Progenitor cell of endocrine pancreas (in vitro differentiated cells): ENCODE measurements at regions not wholly inside any gene's neighbourhood (a gene's known extent, or its start where the extent isn't known, plus 50 kb on each side); places are given as distances from the start of the nearest gene placed in this dataset.

ENCODE experiments used
- DNase-seq: peaks from one replicate; pipeline ENCODE4 v3.0.0; 2021; ENCODE audit warnings: low spot score; ENCODE audit not compliant: unreplicated experiment
- H3K27ac Mint-ChIP-seq: 2 replicates; pipeline ENCODE4 v1.8.0; 2021; ENCODE audit warnings: mild to moderate bottlenecking, moderate library complexity, mixed read lengths
- H3K27me3 Mint-ChIP-seq: 2 replicates; pipeline ENCODE4 v1.8.0; 2021; ENCODE audit warnings: mixed read lengths
- H3K36me3 Mint-ChIP-seq: 2 replicates; pipeline ENCODE4 v1.8.0; 2022; ENCODE audit warnings: mixed read lengths; ENCODE audit not compliant: insufficient read depth
- H3K4me1 Mint-ChIP-seq: 2 replicates; pipeline ENCODE4 v1.8.0; 2021; ENCODE audit warnings: low read depth, mixed read lengths
- H3K4me3 Mint-ChIP-seq: 2 replicates; pipeline ENCODE4 v1.8.0; 2021; ENCODE audit warnings: low read depth, mild to moderate bottlenecking, moderate library complexity, mixed read lengths
- H3K9me3 Mint-ChIP-seq: 2 replicates; pipeline ENCODE4 v1.8.0; 2021; ENCODE audit warnings: low read depth, mixed read lengths
- CTCF ChIP-seq: fragments of 200-600 bp; sonication (generic); IDR thresholded peaks from one replicate; pipeline ENCODE4 v1.5.0; 2021; ENCODE audit warnings: antibody characterized with exemption, mild to moderate bottlenecking; ENCODE audit not compliant: unreplicated experiment

- Mint-ChIP-seq H3K27ac (no peak overlapping the region), H3K4me1 (no peaks in the 10 kb centered on the region), H3K4me3 (no peak overlapping the region), H3K9me3 (peaks cover 7% of the 10 kb centered on the region), H3K36me3 (peaks cover 1% of the 10 kb centered on the region), H3K27me3 (peaks cover 60% of the 10 kb centered on the region)
- DNase-seq, result no peak
- TF ChIP-seq CTCF, result no peak
These were observed 1518.5 kb downstream of the BRD1 start for GRCh38 chr22:48309115-48309705.

GRCh38 chr22:48307931-48308330 is 1519.7 kb downstream of the BRD1 start:
- Mint-ChIP-seq H3K4me3 (no peak overlapping the region), H3K27me3 (peaks cover 56% of the 10 kb centered on the region), H3K9me3 (peaks cover 7% of the 10 kb centered on the region), H3K27ac (no peak overlapping the region), H3K4me1 (no peaks in the 10 kb centered on the region), H3K36me3 (peaks cover 1% of the 10 kb centered on the region)
- no peak for TF ChIP-seq CTCF
- DNase-seq, result no peak

GRCh38 chr22:48306785-48307510 is 1520.7 kb downstream of the BRD1 start:
- DNase-seq, result no peak
- peaks cover 58% of the 10 kb centered on the region for H3K27me3 Mint-ChIP-seq
- TF ChIP-seq CTCF, result no peak
- H3K4me3 Mint-ChIP-seq, result no peak overlapping the region
- H3K9me3 Mint-ChIP-seq, result peaks cover 4% of the 10 kb centered on the region
- no peaks in the 10 kb centered on the region for H3K4me1 Mint-ChIP-seq
- no peak overlapping the region for H3K27ac Mint-ChIP-seq
- peaks cover 1% of the 10 kb centered on the region for H3K36me3 Mint-ChIP-seq

- peaks cover 61% of the 10 kb centered on the region for H3K27me3 Mint-ChIP-seq
- H3K36me3 Mint-ChIP-seq, result no peaks in the 10 kb centered on the region
- H3K4me1 Mint-ChIP-seq, result no peaks in the 10 kb centered on the region
- TF ChIP-seq CTCF, result no peak
- no peak for DNase-seq
- H3K27ac Mint-ChIP-seq, result no peak overlapping the region
- no peaks in the 10 kb centered on the region for H3K9me3 Mint-ChIP-seq
- no peak overlapping the region for H3K4me3 Mint-ChIP-seq
These were observed 1521.4 kb downstream of the BRD1 start for GRCh38 chr22:48306284-48306683.

GRCh38 chr22:48305726-48306235 is 1521.9 kb downstream of the BRD1 start:
- peaks cover 59% of the 10 kb centered on the region for H3K27me3 Mint-ChIP-seq

More at GRCh38 chr22:48305726-48306235, 1521.9 kb downstream of the BRD1 start:
- no peak for DNase-seq
- Mint-ChIP-seq H3K4me1 (no peaks in the 10 kb centered on the region), H3K9me3 (no peaks in the 10 kb centered on the region), H3K36me3 (no peaks in the 10 kb centered on the region), H3K27ac (no peak overlapping the region), H3K4me3 (no peak overlapping the region)
- TF ChIP-seq CTCF, result no peak
